Caco-2 (cell line): ENCODE measurements at regions not wholly inside any gene's neighbourhood (a gene's known extent, or its start where the extent isn't known, plus 50 kb on each side); places are given as distances from the start of the nearest gene placed in this dataset.

Source experiments
- BruUV-seq: library from RNA; stranded (reverse); fragments of 400-500 nt; replicated peaks from 2 replicates; lab custom pipeline; 2021; lab: Mats Ljungman, UMichigan
- CTCF ChIA-PET: fragments of 300-600 bp; sonication (Branson Sonifier 250); formaldehyde crosslinking; loops from one replicate; lab custom pipeline; 2022; ENCODE audit warnings: antibody characterized with exemption; lab: Charles Lee
- POLR2A ChIA-PET: fragments of 300-600 bp; sonication (Branson Sonifier 250); formaldehyde crosslinking; loops from one replicate; lab custom pipeline; 2022; ENCODE audit warnings: antibody characterized with exemption; lab: Charles Lee
- DNase-seq, 2 experiments: peaks; one replicate each; pipeline versions ENCODE4 v3.0.0 to v3.0.0-alpha.2; 2020 to 2022
- H3K27me3 ChIP-seq: replicated peaks from 2 replicates; pipeline ENCODE4 v1.6.0; 2011; ENCODE audit warnings: low read length; ENCODE audit not compliant: control insufficient read depth, insufficient read depth
- H3K36me3 ChIP-seq: 2 replicates; pipeline ENCODE4 v1.5.1; 2011; ENCODE audit warnings: low read length; ENCODE audit not compliant: control insufficient read depth, insufficient read depth
- H3K4me1 ChIP-seq: fragments of 250-450 bp; sonication (Bioruptor Pico); 2 replicates; pipeline ENCODE4 v1.5.1; 2020; ENCODE audit warnings: mild to moderate bottlenecking
- H3K4me3 ChIP-seq: 2 replicates; pipeline ENCODE4 v1.5.1; 2011; ENCODE audit warnings: low read depth, mild to moderate bottlenecking, control low read depth, low read length
- H3K9me3 ChIP-seq: fragments of 250-450 bp; sonication (Bioruptor Pico); 2 replicates; pipeline ENCODE4 v1.5.1; 2020; ENCODE audit warnings: mild to moderate bottlenecking, moderate library complexity
- H3K27ac Mint-ChIP-seq: one replicate; pipeline ENCODE4 v1.8.0; 2022; ENCODE audit warnings: mixed read lengths; ENCODE audit not compliant: unreplicated experiment
- H3K27me3 Mint-ChIP-seq: one replicate; pipeline ENCODE4 v1.8.0; 2022; ENCODE audit warnings: mixed read lengths; ENCODE audit not compliant: insufficient read depth, unreplicated experiment
- H3K36me3 Mint-ChIP-seq: one replicate; pipeline ENCODE4 v1.8.0; 2022; ENCODE audit warnings: mild to moderate bottlenecking, mixed read lengths; ENCODE audit not compliant: insufficient read depth, unreplicated experiment
- H3K4me1 Mint-ChIP-seq: one replicate; pipeline ENCODE4 v1.8.0; 2022; ENCODE audit warnings: low read depth, mixed read lengths; ENCODE audit not compliant: unreplicated experiment
- H3K4me3 Mint-ChIP-seq: one replicate; pipeline ENCODE4 v1.8.0; 2022; ENCODE audit warnings: mild to moderate bottlenecking, moderate library complexity, mixed read lengths; ENCODE audit not compliant: unreplicated experiment
- H3K9me3 Mint-ChIP-seq: one replicate; pipeline ENCODE4 v1.8.0; 2022; ENCODE audit warnings: mixed read lengths; ENCODE audit not compliant: unreplicated experiment
- intact Hi-C: fragments of 100-400 bp; cut with micrococcal nuclease; formaldehyde crosslinking; loops from one replicate; pipeline ENCODE4 v1.10.0; 2022; ENCODE audit not compliant: unreplicated experiment
- TF ChIP-seq, protein P1 (sequence below), 2 experiments: fragments of 200-600 bp in 1 of 2; IDR thresholded peaks; 1 replicate in 1 of 2; 2 replicates in 1 of 2; pipeline versions ENCODE4 v1.5.1 to v1.8.0; 2011 to 2022; ENCODE audit warnings: antibody characterized with exemption in 1 of 2, control low read depth in 1 of 2, inconsistent platforms in 1 of 2, low read depth in 1 of 2, low read length in 1 of 2, mild to moderate bottlenecking in 1 of 2, moderate library complexity in 1 of 2; ENCODE audit not compliant: insufficient read depth in 1 of 2, severe bottlenecking in 1 of 2, unreplicated experiment in 1 of 2

GRCh38 chr4:124435274-124435950 lies 277.1 kb downstream of the ANKRD50 start:
- H3K9me3 ChIP-seq, result no peaks in the 10 kb centered on the region
- H3K4me3 ChIP-seq, result no peak overlapping the region
- no peaks in the 10 kb centered on the region for H3K27me3 ChIP-seq
- H3K27me3 Mint-ChIP-seq, result no peaks in the 10 kb centered on the region
- TF ChIP-seq, protein P1, sequence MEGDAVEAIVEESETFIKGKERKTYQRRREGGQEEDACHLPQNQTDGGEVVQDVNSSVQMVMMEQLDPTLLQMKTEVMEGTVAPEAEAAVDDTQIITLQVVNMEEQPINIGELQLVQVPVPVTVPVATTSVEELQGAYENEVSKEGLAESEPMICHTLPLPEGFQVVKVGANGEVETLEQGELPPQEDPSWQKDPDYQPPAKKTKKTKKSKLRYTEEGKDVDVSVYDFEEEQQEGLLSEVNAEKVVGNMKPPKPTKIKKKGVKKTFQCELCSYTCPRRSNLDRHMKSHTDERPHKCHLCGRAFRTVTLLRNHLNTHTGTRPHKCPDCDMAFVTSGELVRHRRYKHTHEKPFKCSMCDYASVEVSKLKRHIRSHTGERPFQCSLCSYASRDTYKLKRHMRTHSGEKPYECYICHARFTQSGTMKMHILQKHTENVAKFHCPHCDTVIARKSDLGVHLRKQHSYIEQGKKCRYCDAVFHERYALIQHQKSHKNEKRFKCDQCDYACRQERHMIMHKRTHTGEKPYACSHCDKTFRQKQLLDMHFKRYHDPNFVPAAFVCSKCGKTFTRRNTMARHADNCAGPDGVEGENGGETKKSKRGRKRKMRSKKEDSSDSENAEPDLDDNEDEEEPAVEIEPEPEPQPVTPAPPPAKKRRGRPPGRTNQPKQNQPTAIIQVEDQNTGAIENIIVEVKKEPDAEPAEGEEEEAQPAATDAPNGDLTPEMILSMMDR (IDR thresholded peaks at IDR 0.05; ENCODE audit: insufficient read depth in 1 of 2, low read depth in 1 of 2, low read length in 1 of 2, severe bottlenecking in 1 of 2, unreplicated experiment in 1 of 2), result no peak
- intact Hi-C loops, result no loop called here
- CTCF ChIA-PET, result no interaction called here
- no peak overlapping the region for H3K4me3 Mint-ChIP-seq
- no peaks in the 10 kb centered on the region for H3K36me3 ChIP-seq
- H3K4me1 ChIP-seq, result no peaks in the 10 kb centered on the region
- H3K27ac Mint-ChIP-seq, result no peak overlapping the region
- POLR2A ChIA-PET, result no interaction called here
- DNase-seq, result no peak
- no peaks in the 10 kb centered on the region for H3K36me3 Mint-ChIP-seq
- no TSS peak for BruUV-seq
- peaks cover 7% of the 10 kb centered on the region for H3K4me1 Mint-ChIP-seq
- H3K9me3 Mint-ChIP-seq, result no peaks in the 10 kb centered on the region

DNA sequence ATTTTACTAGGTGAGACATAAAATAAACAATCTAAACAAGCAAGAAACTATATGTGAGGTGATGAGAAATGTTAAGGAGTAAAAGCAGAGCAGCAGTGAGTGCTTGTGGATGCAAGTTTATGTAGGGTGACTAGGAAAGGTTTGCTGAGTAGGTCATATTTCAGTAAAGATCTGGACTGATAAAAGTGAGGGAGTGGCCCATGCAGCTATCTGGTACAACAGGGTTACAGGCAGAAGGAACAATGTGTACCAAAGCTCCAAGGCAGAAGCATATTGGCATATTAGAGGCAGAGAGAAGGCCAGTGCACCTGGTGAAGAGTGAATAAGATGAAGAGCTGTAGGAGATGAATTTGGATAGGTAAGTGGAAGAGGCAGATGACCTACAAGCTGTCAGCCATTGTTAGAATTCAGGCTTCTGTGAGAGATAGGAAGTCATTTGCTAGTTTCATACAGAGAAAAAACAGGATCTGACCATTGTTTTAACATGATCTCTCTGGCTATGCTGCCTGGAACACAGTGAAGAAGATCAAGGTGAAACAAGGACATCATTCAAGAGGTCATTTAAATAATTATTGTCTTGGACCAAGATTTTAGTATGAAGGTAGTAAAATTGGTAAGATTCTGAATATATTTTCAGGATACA lies 274.6 kb downstream of the ANKRD50 start:
- TF ChIP-seq, protein P1 (IDR thresholded peaks at IDR 0.05; ENCODE audit: insufficient read depth in 1 of 2, low read depth in 1 of 2, low read length in 1 of 2, severe bottlenecking in 1 of 2, unreplicated experiment in 1 of 2), result no peak
- ChIA-PET CTCF (no interaction called here), POLR2A (no interaction called here)
- Mint-ChIP-seq H3K4me3 (no peak overlapping the region), H3K27me3 (no peaks in the 10 kb centered on the region), H3K9me3 (no peaks in the 10 kb centered on the region), H3K4me1 (peaks cover 7% of the 10 kb centered on the region), H3K27ac (no peak overlapping the region), H3K36me3 (no peaks in the 10 kb centered on the region)
- Histone ChIP-seq H3K9me3 (no peaks in the 10 kb centered on the region), H3K27me3 (no peaks in the 10 kb centered on the region), H3K4me3 (no peak overlapping the region), H3K4me1 (no peaks in the 10 kb centered on the region), H3K36me3 (no peaks in the 10 kb centered on the region)
- intact Hi-C loops, result no loop called here
- no TSS peak for BruUV-seq
- DNase-seq, result no peak

- Histone ChIP-seq H3K4me3 (no peak overlapping the region), H3K27me3 (no peaks in the 10 kb centered on the region), H3K9me3 (no peaks in the 10 kb centered on the region), H3K36me3 (no peaks in the 10 kb centered on the region), H3K4me1 (no peaks in the 10 kb centered on the region)
- DNase-seq, result no peak
- Mint-ChIP-seq H3K9me3 (peaks cover 18% of the 10 kb centered on the region), H3K4me3 (no peak overlapping the region), H3K36me3 (no peaks in the 10 kb centered on the region), H3K27ac (no peak overlapping the region), H3K27me3 (no peaks in the 10 kb centered on the region), H3K4me1 (no peaks in the 10 kb centered on the region)
- BruUV-seq, result no TSS peak
- ChIA-PET POLR2A (no interaction called here), CTCF (no interaction called here)
- TF ChIP-seq, protein P1 (IDR thresholded peaks at IDR 0.05; ENCODE audit: insufficient read depth in 1 of 2, low read depth in 1 of 2, low read length in 1 of 2, severe bottlenecking in 1 of 2, unreplicated experiment in 1 of 2), result no peak
- intact Hi-C loops, result no loop called here
Observed at GRCh38 chr4:124445071-124445470, 267.5 kb downstream of the ANKRD50 start.
